M059J (cell line): ENCODE measurements at regions not wholly inside any gene's neighbourhood (a gene's known extent, or its start where the extent isn't known, plus 50 kb on each side); places are given as distances from the start of the nearest gene placed in this dataset.
A peak's percentile ranks its signal among the peaks of the same experiment; 100 is the strongest.
"Not testable (repeated sequence)": the region's sequence is repeated elsewhere in the genome, so short reads cannot be mapped to it uniquely, and the experiment has no call there.

Source experiments
- DNase-seq: peaks from one replicate; pipeline ENCODE4 v3.0.0-alpha.2; 2012; ENCODE audit warnings: low read depth

GRCh38 chr9:95584176-95584575 lies 67.4 kb upstream of the PTCH1 start:
- DNase-seq: no peak

GRCh38 chr9:95581900-95582299 lies 65.1 kb upstream of the PTCH1 start:
- no peak for DNase-seq

- no peak for DNase-seq
Measured at GRCh38 chr9:95580812-95581761, 64.3 kb upstream of the PTCH1 start.

- DNase-seq: no peak
Measured at GRCh38 chr9:95574866-95575553, 58.2 kb upstream of the PTCH1 start.

- DNase-seq: no peak
Measured at GRCh38 chr9:95574176-95574575, 57.4 kb upstream of the PTCH1 start.

- DNase-seq: no peak
Measured at GRCh38 chr9:95573463-95573862, 56.7 kb upstream of the PTCH1 start.

- DNase-seq: no peak
Measured at GRCh38 chr9:95572381-95573151, 55.8 kb upstream of the PTCH1 start.

GRCh38 chr9:95570646-95571045 lies 53.9 kb upstream of the PTCH1 start:
- peak; percentile 67 for DNase-seq

- DNase-seq: peak; percentile 54
Measured at GRCh38 chr9:95570150-95570549, 53.4 kb upstream of the PTCH1 start.

GRCh38 chr9:95568735-95569134 lies 52.0 kb upstream of the PTCH1 start:
- not testable (repeated sequence) for DNase-seq
